Keratinocyte (primary cell): ENCODE measurements at regions not wholly inside any gene's neighbourhood (a gene's known extent, or its start where the extent isn't known, plus 50 kb on each side); places are given as distances from the start of the nearest gene placed in this dataset.

Experiments
- DNase-seq: peaks from one replicate; pipeline ENCODE4 v3.0.0-alpha.2; 2011; ENCODE audit warnings: low read depth, missing footprints, low spot score
- FAIRE-seq: peaks from 2 replicates; lab custom pipeline; 2011; peaks lifted over from hg19 to GRCh38; lab: Jason Lieb, UNC
- H2AFZ ChIP-seq: 2 replicates; pipeline ENCODE4 v1.6.0; 2012; ENCODE audit warnings: low read length, control low read depth, inconsistent platforms; ENCODE audit not compliant: control insufficient read depth
- H3K27ac ChIP-seq: 2 replicates; pipeline ENCODE4 v1.5.1; 2011; ENCODE audit warnings: low read length; ENCODE audit not compliant: control insufficient read depth, insufficient read depth
- H3K27me3 ChIP-seq: 3 replicates; pipeline ENCODE4 v1.6.0; 2011; ENCODE audit warnings: low read length; ENCODE audit not compliant: control insufficient read depth, insufficient read depth; ENCODE audit errors: extremely low read depth
- H3K36me3 ChIP-seq, 2 experiments: 2 replicates in 1 of 2; 3 replicates in 1 of 2; pipeline ENCODE4 v1.5.1; 2011; ENCODE audit warnings: low read length in 2 of 2, mild to moderate bottlenecking in 1 of 2; ENCODE audit not compliant: control insufficient read depth in 2 of 2, insufficient read depth in 2 of 2; ENCODE audit errors: extremely low read depth in 1 of 2
- H3K4me1 ChIP-seq: 3 replicates; pipeline ENCODE4 v1.5.1; 2011; ENCODE audit warnings: low read length; ENCODE audit not compliant: control insufficient read depth, insufficient read depth; ENCODE audit errors: extremely low read depth
- H3K4me2 ChIP-seq: 3 replicates; pipeline ENCODE4 v1.6.0; 2011; ENCODE audit warnings: low read depth, low read length; ENCODE audit not compliant: control insufficient read depth, insufficient read depth; ENCODE audit errors: extremely low read depth
- H3K4me3 ChIP-seq, 3 experiments: fragments of 200-600 bp in 1 of 3; sonication (generic) in 1 of 3; 2 replicates in 2 of 3; 3 replicates in 1 of 3; pipeline ENCODE4 v1.5.1; 2011 to 2016; ENCODE audit warnings: low read length in 3 of 3, mild to moderate bottlenecking in 3 of 3, control low read depth in 2 of 3, inconsistent platforms in 1 of 3, low read depth in 1 of 3, mixed read lengths in 1 of 3, mixed run types in 1 of 3, moderate library complexity in 1 of 3; ENCODE audit not compliant: control insufficient read depth in 2 of 3, insufficient read depth in 2 of 3; ENCODE audit errors: extremely low read depth in 1 of 3
- H3K79me2 ChIP-seq: 2 replicates; pipeline ENCODE4 v1.6.0; 2012; ENCODE audit warnings: low read length; ENCODE audit not compliant: control insufficient read depth, insufficient read depth
- H3K9ac ChIP-seq: 3 replicates; pipeline ENCODE4 v1.6.0; 2011; ENCODE audit warnings: low read length; ENCODE audit not compliant: control insufficient read depth, insufficient read depth; ENCODE audit errors: extremely low read depth
- H3K9me1 ChIP-seq: 3 replicates; pipeline ENCODE4 v1.6.0; 2011; ENCODE audit warnings: low read length; ENCODE audit not compliant: control insufficient read depth, insufficient read depth; ENCODE audit errors: extremely low read depth
- H3K9me3 ChIP-seq: 2 replicates; pipeline ENCODE4 v1.5.1; 2012; ENCODE audit warnings: low read depth, low read length; ENCODE audit not compliant: control insufficient read depth
- H4K20me1 ChIP-seq: 3 replicates; pipeline ENCODE4 v1.6.0; 2011; ENCODE audit warnings: low read length; ENCODE audit not compliant: control insufficient read depth, insufficient read depth; ENCODE audit errors: extremely low read depth
- CTCF ChIP-seq, 3 experiments: IDR thresholded peaks in 1 of 3; conservative IDR thresholded peaks in 1 of 3; optimal IDR thresholded peaks in 1 of 3; 2 replicates in 2 of 3; 3 replicates in 1 of 3; pipeline versions ENCODE3 to v1.5.1; 2011; ENCODE audit warnings: low read length in 3 of 3, mild to moderate bottlenecking in 3 of 3, moderate library complexity in 2 of 3, control low read depth in 1 of 3, inconsistent platforms in 1 of 3; ENCODE audit not compliant: insufficient read depth in 2 of 3; ENCODE audit errors: extremely low read depth in 1 of 3
- EZH2 ChIP-seq: IDR thresholded peaks from one replicate; pipeline ENCODE4 v1.6.1; 2012; ENCODE audit warnings: inconsistent platforms, mild to moderate bottlenecking, low read length, moderate library complexity
- dilution Hi-C: fragments of 300-500 bp; cut with MboI; formaldehyde crosslinking; loops from one replicate; pipeline ENCODE4 v1.7.0; 2020; ENCODE audit warnings: low sequenced_read_pairs; ENCODE audit not compliant: extremely low pct_ligation_motif_present

GRCh38 chr4:125483278-125483677 lies 168.5 kb downstream of the FAT4 start:
- Histone ChIP-seq H3K9me1 (no peaks in the 10 kb centered on the region), H3K4me3 (no peak overlapping the region), H2AFZ (no peak overlapping the region), H3K9ac (no peak overlapping the region), H3K79me2 (no peaks in the 10 kb centered on the region), H3K27me3 (no peaks in the 10 kb centered on the region), H3K36me3 (no peaks in the 10 kb centered on the region), H4K20me1 (no peaks in the 10 kb centered on the region), H3K9me3 (no peaks in the 10 kb centered on the region), H3K4me2 (no peak overlapping the region), H3K27ac (no peak overlapping the region), H3K4me1 (no peaks in the 10 kb centered on the region)
- no peak for FAIRE-seq
- dilution Hi-C loops, result no loop called here
- DNase-seq, result no peak
- TF ChIP-seq CTCF (optimal IDR thresholded peaks at IDR 0.05 in 1 of 3, IDR thresholded peaks at IDR 0.05 in 1 of 3, conservative IDR thresholded peaks at IDR 0.05 in 1 of 3; ENCODE audit: extremely low read depth in 1 of 3, insufficient read depth in 2 of 3, low read length in 3 of 3), result no peak
- TF ChIP-seq EZH2, result no peak

GRCh38 chr4:125484912-125485311 lies 170.2 kb downstream of the FAT4 start:
- Histone ChIP-seq H3K4me3 (no peak overlapping the region), H3K9ac (no peak overlapping the region), H3K79me2 (no peaks in the 10 kb centered on the region), H3K36me3 (no peaks in the 10 kb centered on the region), H3K9me1 (no peaks in the 10 kb centered on the region), H3K9me3 (no peaks in the 10 kb centered on the region), H3K4me1 (no peaks in the 10 kb centered on the region), H3K27me3 (no peaks in the 10 kb centered on the region), H3K27ac (no peak overlapping the region), H2AFZ (no peak overlapping the region), H3K4me2 (no peak overlapping the region), H4K20me1 (no peaks in the 10 kb centered on the region)
- FAIRE-seq, result no peak
- dilution Hi-C loops, result no loop called here
- DNase-seq, result no peak
- TF ChIP-seq EZH2 (no peak), CTCF (optimal IDR thresholded peaks at IDR 0.05 in 1 of 3, IDR thresholded peaks at IDR 0.05 in 1 of 3, conservative IDR thresholded peaks at IDR 0.05 in 1 of 3; ENCODE audit: extremely low read depth in 1 of 3, insufficient read depth in 2 of 3, low read length in 3 of 3) (no peak)
